H1 (cell line): ENCODE measurements at regions not wholly inside any gene's neighbourhood (a gene's known extent, or its start where the extent isn't known, plus 50 kb on each side); places are given as distances from the start of the nearest gene placed in this dataset.

ENCODE experiments used
- GABPA ChIP-seq: IDR thresholded peaks from 2 replicates; pipeline ENCODE4 v1.6.1; 2011; ENCODE audit warnings: mild to moderate bottlenecking, low read length, moderate library complexity, borderline replicate concordance; ENCODE audit not compliant: insufficient read depth
- KDM1A ChIP-seq: fragments of 200-600, 300-600 bp; sonication (generic); IDR thresholded peaks from 2 replicates; pipeline ENCODE4 v1.7.1; 2016; ENCODE audit warnings: mild to moderate bottlenecking, low read length, borderline replicate concordance
- NANOG ChIP-seq: IDR thresholded peaks from 2 replicates; pipeline ENCODE4 v1.6.1; 2011; ENCODE audit warnings: low read length, low read depth, mild to moderate bottlenecking, inconsistent platforms; ENCODE audit not compliant: insufficient read depth, poor library complexity, severe bottlenecking
- POLR2AphosphoS5 ChIP-seq: IDR thresholded peaks from 2 replicates; pipeline ENCODE4 v1.6.1; 2011; ENCODE audit warnings: low read depth, low read length
- RBBP5 ChIP-seq: IDR thresholded peaks from 2 replicates; pipeline ENCODE4 v1.7.1; 2012; ENCODE audit warnings: low read depth, mild to moderate bottlenecking, inconsistent platforms, low read length, moderate library complexity, borderline replicate concordance
- RFX5 ChIP-seq: IDR thresholded peaks from 2 replicates; pipeline ENCODE4 v1.6.1; 2011; ENCODE audit warnings: low read depth, low read length, improper control_type of control experiment, borderline replicate concordance
- SRF ChIP-seq: IDR thresholded peaks from 2 replicates; pipeline ENCODE4 v1.6.1; 2011; ENCODE audit warnings: mild to moderate bottlenecking, low read depth, low read length, moderate library complexity
- TAF1 ChIP-seq: IDR thresholded peaks from 2 replicates; pipeline ENCODE4 v1.6.1; 2011; ENCODE audit warnings: mild to moderate bottlenecking, low read depth, low read length
- TAF7 ChIP-seq: optimal IDR thresholded peaks from 2 replicates; pipeline ENCODE3; 2011; ENCODE audit warnings: low read depth, mild to moderate bottlenecking, inconsistent platforms, low read length, moderate library complexity, borderline replicate concordance
- TBP ChIP-seq: IDR thresholded peaks from 2 replicates; pipeline ENCODE4 v1.6.1; 2011; ENCODE audit warnings: low read depth, low read length, improper control_type of control experiment
- TF ChIP-seq, protein P1 (sequence below): fragments of 300-600 bp; sonication (generic); IDR thresholded peaks from 2 replicates; pipeline ENCODE4 v1.7.1; 2012; ENCODE audit warnings: low read length, moderate library complexity, mild to moderate bottlenecking, inconsistent platforms; ENCODE audit not compliant: insufficient replicate concordance
- TF ChIP-seq, protein P2 (sequence below): IDR thresholded peaks from 2 replicates; pipeline ENCODE4 v1.6.1; 2012; ENCODE audit warnings: inconsistent platforms

DNA sequence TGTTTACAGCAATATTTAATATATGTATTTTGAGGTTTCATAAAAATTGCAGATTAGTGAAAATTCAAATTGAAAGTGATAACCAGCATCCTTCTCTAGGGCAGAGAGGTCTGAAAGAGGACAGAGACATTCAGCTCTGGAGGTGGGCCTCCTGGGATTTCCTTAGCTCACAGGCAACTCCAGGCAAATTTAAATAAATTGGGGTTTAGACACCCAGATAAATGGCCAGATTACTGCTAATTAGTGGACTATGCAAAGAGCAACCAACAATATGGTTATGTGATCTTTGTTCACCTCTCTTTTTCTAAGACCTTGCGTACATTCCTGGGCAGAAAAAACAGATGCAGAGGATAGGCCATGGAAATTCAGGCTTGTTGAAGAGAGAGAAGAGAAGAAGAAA, 1282.8 kb upstream of the ACVR2A start (continued):
- TF ChIP-seq, protein P1, sequence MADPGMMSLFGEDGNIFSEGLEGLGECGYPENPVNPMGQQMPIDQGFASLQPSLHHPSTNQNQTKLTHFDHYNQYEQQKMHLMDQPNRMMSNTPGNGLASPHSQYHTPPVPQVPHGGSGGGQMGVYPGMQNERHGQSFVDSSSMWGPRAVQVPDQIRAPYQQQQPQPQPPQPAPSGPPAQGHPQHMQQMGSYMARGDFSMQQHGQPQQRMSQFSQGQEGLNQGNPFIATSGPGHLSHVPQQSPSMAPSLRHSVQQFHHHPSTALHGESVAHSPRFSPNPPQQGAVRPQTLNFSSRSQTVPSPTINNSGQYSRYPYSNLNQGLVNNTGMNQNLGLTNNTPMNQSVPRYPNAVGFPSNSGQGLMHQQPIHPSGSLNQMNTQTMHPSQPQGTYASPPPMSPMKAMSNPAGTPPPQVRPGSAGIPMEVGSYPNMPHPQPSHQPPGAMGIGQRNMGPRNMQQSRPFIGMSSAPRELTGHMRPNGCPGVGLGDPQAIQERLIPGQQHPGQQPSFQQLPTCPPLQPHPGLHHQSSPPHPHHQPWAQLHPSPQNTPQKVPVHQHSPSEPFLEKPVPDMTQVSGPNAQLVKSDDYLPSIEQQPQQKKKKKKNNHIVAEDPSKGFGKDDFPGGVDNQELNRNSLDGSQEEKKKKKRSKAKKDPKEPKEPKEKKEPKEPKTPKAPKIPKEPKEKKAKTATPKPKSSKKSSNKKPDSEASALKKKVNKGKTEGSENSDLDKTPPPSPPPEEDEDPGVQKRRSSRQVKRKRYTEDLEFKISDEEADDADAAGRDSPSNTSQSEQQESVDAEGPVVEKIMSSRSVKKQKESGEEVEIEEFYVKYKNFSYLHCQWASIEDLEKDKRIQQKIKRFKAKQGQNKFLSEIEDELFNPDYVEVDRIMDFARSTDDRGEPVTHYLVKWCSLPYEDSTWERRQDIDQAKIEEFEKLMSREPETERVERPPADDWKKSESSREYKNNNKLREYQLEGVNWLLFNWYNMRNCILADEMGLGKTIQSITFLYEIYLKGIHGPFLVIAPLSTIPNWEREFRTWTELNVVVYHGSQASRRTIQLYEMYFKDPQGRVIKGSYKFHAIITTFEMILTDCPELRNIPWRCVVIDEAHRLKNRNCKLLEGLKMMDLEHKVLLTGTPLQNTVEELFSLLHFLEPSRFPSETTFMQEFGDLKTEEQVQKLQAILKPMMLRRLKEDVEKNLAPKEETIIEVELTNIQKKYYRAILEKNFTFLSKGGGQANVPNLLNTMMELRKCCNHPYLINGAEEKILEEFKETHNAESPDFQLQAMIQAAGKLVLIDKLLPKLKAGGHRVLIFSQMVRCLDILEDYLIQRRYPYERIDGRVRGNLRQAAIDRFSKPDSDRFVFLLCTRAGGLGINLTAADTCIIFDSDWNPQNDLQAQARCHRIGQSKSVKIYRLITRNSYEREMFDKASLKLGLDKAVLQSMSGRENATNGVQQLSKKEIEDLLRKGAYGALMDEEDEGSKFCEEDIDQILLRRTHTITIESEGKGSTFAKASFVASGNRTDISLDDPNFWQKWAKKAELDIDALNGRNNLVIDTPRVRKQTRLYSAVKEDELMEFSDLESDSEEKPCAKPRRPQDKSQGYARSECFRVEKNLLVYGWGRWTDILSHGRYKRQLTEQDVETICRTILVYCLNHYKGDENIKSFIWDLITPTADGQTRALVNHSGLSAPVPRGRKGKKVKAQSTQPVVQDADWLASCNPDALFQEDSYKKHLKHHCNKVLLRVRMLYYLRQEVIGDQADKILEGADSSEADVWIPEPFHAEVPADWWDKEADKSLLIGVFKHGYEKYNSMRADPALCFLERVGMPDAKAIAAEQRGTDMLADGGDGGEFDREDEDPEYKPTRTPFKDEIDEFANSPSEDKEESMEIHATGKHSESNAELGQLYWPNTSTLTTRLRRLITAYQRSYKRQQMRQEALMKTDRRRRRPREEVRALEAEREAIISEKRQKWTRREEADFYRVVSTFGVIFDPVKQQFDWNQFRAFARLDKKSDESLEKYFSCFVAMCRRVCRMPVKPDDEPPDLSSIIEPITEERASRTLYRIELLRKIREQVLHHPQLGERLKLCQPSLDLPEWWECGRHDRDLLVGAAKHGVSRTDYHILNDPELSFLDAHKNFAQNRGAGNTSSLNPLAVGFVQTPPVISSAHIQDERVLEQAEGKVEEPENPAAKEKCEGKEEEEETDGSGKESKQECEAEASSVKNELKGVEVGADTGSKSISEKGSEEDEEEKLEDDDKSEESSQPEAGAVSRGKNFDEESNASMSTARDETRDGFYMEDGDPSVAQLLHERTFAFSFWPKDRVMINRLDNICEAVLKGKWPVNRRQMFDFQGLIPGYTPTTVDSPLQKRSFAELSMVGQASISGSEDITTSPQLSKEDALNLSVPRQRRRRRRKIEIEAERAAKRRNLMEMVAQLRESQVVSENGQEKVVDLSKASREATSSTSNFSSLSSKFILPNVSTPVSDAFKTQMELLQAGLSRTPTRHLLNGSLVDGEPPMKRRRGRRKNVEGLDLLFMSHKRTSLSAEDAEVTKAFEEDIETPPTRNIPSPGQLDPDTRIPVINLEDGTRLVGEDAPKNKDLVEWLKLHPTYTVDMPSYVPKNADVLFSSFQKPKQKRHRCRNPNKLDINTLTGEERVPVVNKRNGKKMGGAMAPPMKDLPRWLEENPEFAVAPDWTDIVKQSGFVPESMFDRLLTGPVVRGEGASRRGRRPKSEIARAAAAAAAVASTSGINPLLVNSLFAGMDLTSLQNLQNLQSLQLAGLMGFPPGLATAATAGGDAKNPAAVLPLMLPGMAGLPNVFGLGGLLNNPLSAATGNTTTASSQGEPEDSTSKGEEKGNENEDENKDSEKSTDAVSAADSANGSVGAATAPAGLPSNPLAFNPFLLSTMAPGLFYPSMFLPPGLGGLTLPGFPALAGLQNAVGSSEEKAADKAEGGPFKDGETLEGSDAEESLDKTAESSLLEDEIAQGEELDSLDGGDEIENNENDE = no peak
- TF ChIP-seq NANOG = no peak
- peak; percentile 97 for TF ChIP-seq TAF7
- TF ChIP-seq, protein P2, sequence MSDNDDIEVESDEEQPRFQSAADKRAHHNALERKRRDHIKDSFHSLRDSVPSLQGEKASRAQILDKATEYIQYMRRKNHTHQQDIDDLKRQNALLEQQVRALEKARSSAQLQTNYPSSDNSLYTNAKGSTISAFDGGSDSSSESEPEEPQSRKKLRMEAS = no peak
- TF ChIP-seq GABPA = no peak
- no peak for TF ChIP-seq RFX5
- no peak for TF ChIP-seq TAF1
- TF ChIP-seq RBBP5 = no peak
- TF ChIP-seq TBP = peak; percentile 70
- TF ChIP-seq KDM1A = no peak
- TF ChIP-seq POLR2AphosphoS5 = peak; percentile 65
- TF ChIP-seq SRF = no peak
